ENCODE measurements at regions not wholly inside any gene's neighbourhood (a gene's known extent, or its start where the extent isn't known, plus 50 kb on each side); places are given as distances from the start of the nearest gene placed in this dataset.

GRCh38 chr5:143930561-143930960 lies 118.6 kb downstream of the HMHB1 start:
- Histone ChIP-seq H3K9me3 (no peaks in the 10 kb centered on the region), H3K36me3 (no peaks in the 10 kb centered on the region), H3K27me3 (no peaks in the 10 kb centered on the region), H3K4me1 (peaks cover 0 to 10% of the 10 kb centered on the region in 2 donors), H3K4me3 (replicated peaks in 1 of 3) (no peak overlapping the region), H3K27ac (no peak overlapping the region)
- no peak for TF ChIP-seq POLR2A (IDR thresholded peaks at IDR 0.05)
- intact Hi-C loops (cut with DNase I), result no loop called here
- no peak for DNase-seq

- no peaks in the 10 kb centered on the region for H3K36me3 ChIP-seq
- no peak overlapping the region for H3K4me3 ChIP-seq (replicated peaks in 1 of 3)
- 36 to 42% methylated on average over 4 of the region's 4 CpGs for WGBS, 2 donors
- peak; percentile 78 to 80 for DNase-seq
- intact Hi-C loops (cut with DNase I), result no loop called here
- no peaks in the 10 kb centered on the region for H3K9me3 ChIP-seq
- peak overlapping the region in 2 of 3 donors; percentile 38 to 41 for H3K27ac ChIP-seq
- peaks cover 0 to 10% of the 10 kb centered on the region in 2 donors for H3K4me1 ChIP-seq
- no peak for TF ChIP-seq POLR2A (IDR thresholded peaks at IDR 0.05)
- TF ChIP-seq CTCF (IDR thresholded peaks at IDR 0.05), result no peak
- no peaks in the 10 kb centered on the region for H3K27me3 ChIP-seq
Measured at GRCh38 chr5:143931476-143931875, 119.5 kb downstream of the HMHB1 start.

GRCh38 chr5:143931986-143932385 lies 120.0 kb downstream of the HMHB1 start:
- intact Hi-C loops (cut with DNase I), result no loop called here
- Histone ChIP-seq H3K27me3 (no peaks in the 10 kb centered on the region), H3K27ac (peak overlapping the region in 2 of 3 donors; percentile 38 to 41), H3K9me3 (no peaks in the 10 kb centered on the region), H3K36me3 (no peaks in the 10 kb centered on the region), H3K4me1 (peaks cover 0 to 10% of the 10 kb centered on the region in 2 donors), H3K4me3 (replicated peaks in 1 of 3) (no peak overlapping the region)
- WGBS, 2 donors, result 60 to 79% methylated on average over 1 of the region's 1 CpG
- TF ChIP-seq POLR2A (IDR thresholded peaks at IDR 0.05) (no peak), CTCF (IDR thresholded peaks at IDR 0.05) (no peak)
- DNase-seq, result no peak

GRCh38 chr5:143932584-143932983 lies 120.6 kb downstream of the HMHB1 start:
- Histone ChIP-seq H3K9me3 (no peaks in the 10 kb centered on the region), H3K4me3 (replicated peaks in 1 of 3) (no peak overlapping the region), H3K27me3 (no peaks in the 10 kb centered on the region), H3K4me1 (peaks cover 0 to 10% of the 10 kb centered on the region in 2 donors), H3K36me3 (no peaks in the 10 kb centered on the region), H3K27ac (no peak overlapping the region)
- TF ChIP-seq CTCF (IDR thresholded peaks at IDR 0.05) (no peak), POLR2A (IDR thresholded peaks at IDR 0.05) (no peak)
- WGBS, 2 donors, result 96 to 97% methylated on average over 1 of the region's 1 CpG
- intact Hi-C loops (cut with DNase I), result no loop called here
- no peak for DNase-seq

- no peaks in the 10 kb centered on the region for H3K9me3 ChIP-seq
- no peak overlapping the region for H3K4me3 ChIP-seq (replicated peaks in 1 of 3)
- no peaks in the 10 kb centered on the region for H3K27me3 ChIP-seq
- WGBS, 2 donors, result 68 to 75% methylated on average over 3 of the region's 3 CpGs
- no peaks in the 10 kb centered on the region for H3K36me3 ChIP-seq
- DNase-seq, result no peak
- intact Hi-C loops (cut with DNase I), result no loop called here
- TF ChIP-seq CTCF (IDR thresholded peaks at IDR 0.05) (no peak), POLR2A (IDR thresholded peaks at IDR 0.05) (no peak)
- peaks cover 0 to 10% of the 10 kb centered on the region in 2 donors for H3K4me1 ChIP-seq
- H3K27ac ChIP-seq, result no peak overlapping the region
Measured at GRCh38 chr5:143933451-143933850, 121.5 kb downstream of the HMHB1 start.

GRCh38 chr5:143934821-143935220 lies 122.9 kb downstream of the HMHB1 start:
- no peak for DNase-seq
- Histone ChIP-seq H3K27me3 (no peaks in the 10 kb centered on the region), H3K36me3 (no peaks in the 10 kb centered on the region), H3K4me1 (peaks cover 0 to 2% of the 10 kb centered on the region in 2 donors), H3K27ac (no peak overlapping the region), H3K4me3 (replicated peaks in 1 of 3) (no peak overlapping the region), H3K9me3 (no peaks in the 10 kb centered on the region)
- TF ChIP-seq CTCF (IDR thresholded peaks at IDR 0.05) (no peak), POLR2A (IDR thresholded peaks at IDR 0.05) (no peak)
- intact Hi-C loops (cut with DNase I), result no loop called here
- WGBS, 2 donors, result 88% methylated on average over 2 of the region's 2 CpGs
